ENCODE measurements at regions not wholly inside any gene's neighbourhood (a gene's known extent, or its start where the extent isn't known, plus 50 kb on each side); places are given as distances from the start of the nearest gene placed in this dataset.

DNA sequence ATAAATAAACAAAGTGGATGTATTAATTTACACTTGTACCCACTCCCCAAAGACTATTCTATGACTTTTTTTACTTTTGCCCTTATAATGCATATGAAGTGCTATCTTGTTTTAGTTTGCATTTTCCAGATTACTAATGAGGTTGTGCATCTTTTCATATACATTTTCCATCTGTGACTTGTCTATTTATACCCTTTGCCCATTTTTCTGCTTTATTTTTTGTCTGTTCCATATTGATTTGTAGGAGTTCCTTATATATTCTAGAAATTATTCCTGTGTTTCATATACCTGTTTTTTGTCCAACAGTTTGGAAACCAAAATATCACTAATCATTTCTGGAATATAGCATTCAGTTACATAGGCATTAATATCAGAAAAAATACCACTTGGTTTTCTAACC, 54.0 kb upstream of the SLC30A5 start:
- ATAC-seq = no peak

DNA sequence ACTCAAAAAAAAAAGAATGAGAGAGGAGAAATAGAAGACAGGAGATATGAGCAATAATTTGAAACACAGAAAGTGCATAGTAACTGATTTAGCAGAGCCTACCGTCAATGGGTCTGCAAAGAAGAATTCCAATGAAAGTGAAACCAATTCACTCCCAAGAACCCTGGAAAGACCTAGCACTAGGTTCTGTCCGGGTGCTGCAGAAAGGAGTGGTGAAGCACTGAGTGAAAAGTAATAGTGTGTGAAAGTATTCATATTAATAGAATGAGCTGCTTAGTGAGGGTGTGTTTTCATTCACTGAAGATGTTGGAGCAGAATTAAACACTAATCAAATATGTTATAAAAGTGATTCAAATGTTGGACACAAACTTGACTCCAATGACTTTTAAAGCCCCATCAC, 51.3 kb upstream of the SLC30A5 start:
- H3K27me3 ChIP-seq (ENCODE audit: control insufficient read depth, insufficient read depth, low read length) = no peaks in the 10 kb centered on the region
- peak overlapping the region; percentile 91 for H3K4me3 Mint-ChIP-seq
- H3K36me3 ChIP-seq (ENCODE audit: control insufficient read depth, insufficient read depth, low read length) = no peaks in the 10 kb centered on the region
- H3K9me3 Mint-ChIP-seq = no peaks in the 10 kb centered on the region
- H3K27ac Mint-ChIP-seq = peak overlapping the region; percentile 85 to 91
- peak overlapping the region; percentile 53 for H3K27ac ChIP-seq (ENCODE audit: low read length)
- WGBS (ENCODE audit: insufficient coverage) = 50% methylated on average over 2 of the region's 2 CpGs
- H3K4me3 ChIP-seq (ENCODE audit: low read length) = no peak overlapping the region
- H3K27me3 Mint-ChIP-seq (ENCODE audit: low read depth in 2 of 2) = peaks cover 0 to 2% of the 10 kb centered on the region in 2 donors
- no peaks in the 10 kb centered on the region for H3K9me3 ChIP-seq (ENCODE audit: control insufficient read depth, insufficient read depth, low read length)
- no peaks in the 10 kb centered on the region for H3K4me1 ChIP-seq (ENCODE audit: control insufficient read depth, insufficient read depth, low read length)
- H3K36me3 Mint-ChIP-seq = no peaks in the 10 kb centered on the region
- no peak for DNase-seq
- intact Hi-C loops (cut with micrococcal nuclease) = no loop called here
- H3K4me1 Mint-ChIP-seq = peaks cover 8 to 10% of the 10 kb centered on the region in 2 donors
- TF ChIP-seq, protein P1, sequence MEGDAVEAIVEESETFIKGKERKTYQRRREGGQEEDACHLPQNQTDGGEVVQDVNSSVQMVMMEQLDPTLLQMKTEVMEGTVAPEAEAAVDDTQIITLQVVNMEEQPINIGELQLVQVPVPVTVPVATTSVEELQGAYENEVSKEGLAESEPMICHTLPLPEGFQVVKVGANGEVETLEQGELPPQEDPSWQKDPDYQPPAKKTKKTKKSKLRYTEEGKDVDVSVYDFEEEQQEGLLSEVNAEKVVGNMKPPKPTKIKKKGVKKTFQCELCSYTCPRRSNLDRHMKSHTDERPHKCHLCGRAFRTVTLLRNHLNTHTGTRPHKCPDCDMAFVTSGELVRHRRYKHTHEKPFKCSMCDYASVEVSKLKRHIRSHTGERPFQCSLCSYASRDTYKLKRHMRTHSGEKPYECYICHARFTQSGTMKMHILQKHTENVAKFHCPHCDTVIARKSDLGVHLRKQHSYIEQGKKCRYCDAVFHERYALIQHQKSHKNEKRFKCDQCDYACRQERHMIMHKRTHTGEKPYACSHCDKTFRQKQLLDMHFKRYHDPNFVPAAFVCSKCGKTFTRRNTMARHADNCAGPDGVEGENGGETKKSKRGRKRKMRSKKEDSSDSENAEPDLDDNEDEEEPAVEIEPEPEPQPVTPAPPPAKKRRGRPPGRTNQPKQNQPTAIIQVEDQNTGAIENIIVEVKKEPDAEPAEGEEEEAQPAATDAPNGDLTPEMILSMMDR (IDR thresholded peaks at IDR 0.05) = no peak
- ATAC-seq = peak; percentile 12 to 32 (median 16)

More for the DNA sequence above, 54.0 kb upstream of the SLC30A5 start:
- Histone ChIP-seq H3K4me3 (ENCODE audit: low read length) (no peak overlapping the region), H3K27ac (ENCODE audit: low read length) (no peak overlapping the region), H3K36me3 (ENCODE audit: control insufficient read depth, insufficient read depth, low read length) (no peaks in the 10 kb centered on the region), H3K9me3 (ENCODE audit: control insufficient read depth, insufficient read depth, low read length) (no peaks in the 10 kb centered on the region), H3K4me1 (ENCODE audit: control insufficient read depth, insufficient read depth, low read length) (no peaks in the 10 kb centered on the region), H3K27me3 (ENCODE audit: control insufficient read depth, insufficient read depth, low read length) (no peaks in the 10 kb centered on the region)
- H3K4me1 Mint-ChIP-seq = peaks cover 8 to 10% of the 10 kb centered on the region in 2 donors
- no peak overlapping the region for H3K27ac Mint-ChIP-seq
- TF ChIP-seq, protein P1 (IDR thresholded peaks at IDR 0.05) = no peak
- intact Hi-C loops (cut with micrococcal nuclease) = no loop called here
- no peaks in the 10 kb centered on the region for H3K36me3 Mint-ChIP-seq
- peaks cover 7% of the 10 kb centered on the region in 2 donors for H3K27me3 Mint-ChIP-seq (ENCODE audit: low read depth in 2 of 2)
- no peaks in the 10 kb centered on the region for H3K9me3 Mint-ChIP-seq
- no peak for DNase-seq
- H3K4me3 Mint-ChIP-seq = no peak overlapping the region

DNA sequence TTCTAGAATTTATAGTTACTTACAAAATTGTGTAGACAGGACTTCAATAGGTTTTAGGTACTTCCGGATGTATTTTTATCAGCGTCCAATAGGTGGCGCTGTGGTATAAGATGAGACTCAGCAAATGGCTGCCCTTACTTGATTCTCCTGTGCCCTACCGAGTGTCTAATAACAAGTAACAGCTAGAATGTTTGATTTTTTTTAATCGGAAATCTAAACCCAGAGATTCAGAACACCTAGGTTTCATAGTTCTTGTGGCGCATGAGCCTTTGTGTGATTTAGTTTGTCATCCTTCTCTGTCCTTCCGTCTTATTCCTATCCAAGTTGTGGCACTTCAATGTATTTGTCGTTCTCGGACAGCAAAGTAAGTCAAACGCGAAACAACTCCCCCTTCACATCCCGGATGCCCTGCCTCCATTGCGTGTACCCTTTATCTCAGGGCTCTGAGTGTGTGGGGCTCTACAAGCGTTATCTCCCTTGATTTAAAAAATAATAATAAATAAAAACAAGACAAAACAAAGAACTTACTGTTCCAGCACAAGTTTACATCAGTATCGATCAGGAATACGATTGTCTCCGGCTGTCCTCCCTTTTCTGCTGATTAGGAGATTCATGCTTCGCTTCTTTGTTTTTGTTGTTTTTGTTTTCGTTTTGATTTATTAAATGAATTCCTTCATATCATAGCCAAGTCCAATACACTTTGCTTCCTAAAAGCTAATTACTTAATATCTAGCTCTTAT, 50.7 kb upstream of the SLC30A5 start:
- Histone ChIP-seq H3K27me3 (ENCODE audit: control insufficient read depth, insufficient read depth, low read length) (no peaks in the 10 kb centered on the region), H3K36me3 (ENCODE audit: control insufficient read depth, insufficient read depth, low read length) (no peaks in the 10 kb centered on the region), H3K27ac (ENCODE audit: low read length) (peak overlapping the region; percentile 53), H3K9me3 (ENCODE audit: control insufficient read depth, insufficient read depth, low read length) (no peaks in the 10 kb centered on the region), H3K4me1 (ENCODE audit: control insufficient read depth, insufficient read depth, low read length) (no peaks in the 10 kb centered on the region), H3K4me3 (ENCODE audit: low read length) (peak overlapping the region; percentile 44)
- Mint-ChIP-seq H3K27ac (peak overlapping the region; percentile 85 to 91), H3K9me3 (no peaks in the 10 kb centered on the region), H3K36me3 (no peaks in the 10 kb centered on the region), H3K27me3 (ENCODE audit: low read depth in 2 of 2) (no peaks in the 10 kb centered on the region), H3K4me3 (peak overlapping the region; percentile 91), H3K4me1 (peaks cover 8 to 10% of the 10 kb centered on the region in 2 donors)
- DNase-seq (peak; percentile 61 to 97), ATAC-seq (peak; percentile 97 to 98 (median 98))
- WGBS (ENCODE audit: insufficient coverage) = 18% methylated on average over 14 of the region's 19 CpGs
- TF ChIP-seq, protein P1 (IDR thresholded peaks at IDR 0.05) = peak; percentile 86
- intact Hi-C loops (cut with micrococcal nuclease) = no loop called here

DNA sequence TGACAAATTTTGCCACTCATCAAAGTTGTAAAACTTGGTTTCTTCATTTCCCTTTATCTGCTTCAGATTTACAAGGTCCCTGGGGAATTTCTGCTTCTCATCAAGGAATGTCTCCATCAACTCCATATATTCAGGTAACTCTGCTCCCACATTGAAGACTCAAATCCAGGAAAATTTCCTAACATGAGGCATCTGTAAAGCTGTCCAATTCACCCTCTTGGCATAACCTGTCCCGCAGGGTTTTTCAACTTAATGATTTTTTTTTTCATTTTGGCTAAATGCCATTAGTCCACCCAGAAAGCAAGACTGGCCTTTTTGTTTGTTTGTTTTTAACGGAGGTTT, 50.2 kb upstream of the SLC30A5 start:
- Histone ChIP-seq H3K27ac (ENCODE audit: low read length) (no peak overlapping the region), H3K9me3 (ENCODE audit: control insufficient read depth, insufficient read depth, low read length) (no peaks in the 10 kb centered on the region), H3K4me1 (ENCODE audit: control insufficient read depth, insufficient read depth, low read length) (no peaks in the 10 kb centered on the region), H3K36me3 (ENCODE audit: control insufficient read depth, insufficient read depth, low read length) (no peaks in the 10 kb centered on the region), H3K4me3 (ENCODE audit: low read length) (no peak overlapping the region), H3K27me3 (ENCODE audit: control insufficient read depth, insufficient read depth, low read length) (no peaks in the 10 kb centered on the region)
- WGBS (ENCODE audit: insufficient coverage) = 94% methylated on average over 2 of the region's 2 CpGs
- peak overlapping the region; percentile 75 for H3K4me3 Mint-ChIP-seq
- intact Hi-C loops (cut with micrococcal nuclease) = no loop called here
- no peaks in the 10 kb centered on the region for H3K27me3 Mint-ChIP-seq (ENCODE audit: low read depth in 2 of 2)
- no peaks in the 10 kb centered on the region for H3K9me3 Mint-ChIP-seq
- TF ChIP-seq, protein P1 (IDR thresholded peaks at IDR 0.05) = no peak
- peaks cover 8 to 10% of the 10 kb centered on the region in 2 donors for H3K4me1 Mint-ChIP-seq
- DNase-seq (no peak), ATAC-seq (no peak)
- H3K27ac Mint-ChIP-seq = peak overlapping the region; percentile 85 to 91
- no peaks in the 10 kb centered on the region for H3K36me3 Mint-ChIP-seq
